SK-N-SH (cell line): ENCODE measurements at regions not wholly inside any gene's neighbourhood (a gene's known extent, or its start where the extent isn't known, plus 50 kb on each side); places are given as distances from the start of the nearest gene placed in this dataset.

Experiments used
- CTCF ChIA-PET: fragments of 300-600, 350-600 bp; formaldehyde crosslinking; extraction: SDS; loops from one replicate; lab custom pipeline; 2021; lab: Yijun Ruan, JAX
- POLR2A ChIA-PET: fragments of 350-600 bp; sonication (Branson Sonifier 250); formaldehyde crosslinking; extraction: SDS; loops from one replicate; lab custom pipeline; 2020; ENCODE audit warnings: antibody characterized with exemption, inconsistent platforms; lab: Yijun Ruan, JAX
- DNase-seq: peaks from one replicate; pipeline ENCODE4 v3.0.0; 2012
- H2AFZ ChIP-seq: fragments of 200-600 bp; sonication (generic); 2 replicates; pipeline ENCODE4 v1.8.1; 2016; ENCODE audit warnings: antibody characterized with exemption, mild to moderate bottlenecking, low read depth
- H3F3A ChIP-seq: fragments of 200-600 bp; sonication (generic); replicated peaks from 2 replicates; pipeline ENCODE3; 2016; ENCODE audit warnings: antibody characterized with exemption, mild to moderate bottlenecking; ENCODE audit not compliant: insufficient read depth
- H3K27ac ChIP-seq, 2 experiments: fragments of 200-500 bp in 1 of 2; fragments of 200-600 bp in 1 of 2; sonication (Bioruptor generic) in 1 of 2; sonication (generic), shearing (Covaris generic) in 1 of 2; 2 replicates each; pipeline versions ENCODE4 v1.5.1 to v1.6.1; 2014 to 2016; ENCODE audit warnings: low read depth in 2 of 2, inconsistent platforms in 1 of 2, low read length in 1 of 2, mild to moderate bottlenecking in 1 of 2, mixed read lengths in 1 of 2
- H3K27me3 ChIP-seq: fragments of 200-600 bp; sonication (generic), shearing (Covaris generic); 2 replicates; pipeline ENCODE4 v1.6.1; 2016; ENCODE audit warnings: mixed run types; ENCODE audit not compliant: insufficient read depth
- H3K36me3 ChIP-seq, 2 experiments: fragments of 200-500 bp in 1 of 2; fragments of 200-600 bp in 1 of 2; sonication (Bioruptor generic) in 1 of 2; sonication (generic) in 1 of 2; replicated peaks in 1 of 2; 2 replicates each; pipeline versions ENCODE3 to v1.5.1; 2014 to 2016; ENCODE audit warnings: low read length in 1 of 2, mild to moderate bottlenecking in 1 of 2; ENCODE audit not compliant: insufficient read depth in 2 of 2, control insufficient read depth in 1 of 2
- H3K4me1 ChIP-seq, 2 experiments: fragments of 200-500 bp in 1 of 2; fragments of 200-600 bp in 1 of 2; sonication (Bioruptor generic) in 1 of 2; sonication (generic), shearing (Covaris generic) in 1 of 2; 2 replicates each; pipeline versions ENCODE4 v1.5.1 to v1.6.1; 2014 to 2016; ENCODE audit warnings: low read depth in 1 of 2, low read length in 1 of 2, mixed run types in 1 of 2; ENCODE audit not compliant: insufficient read depth in 2 of 2, control insufficient read depth in 1 of 2
- H3K4me2 ChIP-seq: fragments of 200-600 bp; sonication (generic), shearing (Covaris generic); 2 replicates; pipeline ENCODE4 v1.6.1; 2017; ENCODE audit warnings: mixed run types
- H3K4me3 ChIP-seq, 2 experiments: fragments of 200-500 bp in 1 of 2; fragments of 200-600 bp in 1 of 2; sonication (Bioruptor generic) in 1 of 2; sonication (generic), shearing (Covaris generic) in 1 of 2; 2 replicates each; pipeline versions ENCODE4 v1.5.1 to v1.8.1; 2014 to 2016; ENCODE audit warnings: low read depth in 2 of 2, inconsistent platforms in 1 of 2, low read length in 1 of 2, mild to moderate bottlenecking in 1 of 2, mixed read lengths in 1 of 2, moderate library complexity in 1 of 2
- H3K79me2 ChIP-seq: fragments of 200-600 bp; sonication (generic); 2 replicates; pipeline ENCODE4 v1.8.1; 2017; ENCODE audit warnings: mild to moderate bottlenecking; ENCODE audit not compliant: insufficient read depth
- H3K9ac ChIP-seq: fragments of 200-600 bp; sonication (generic); 2 replicates; pipeline ENCODE4 v1.6.1; 2017; ENCODE audit warnings: mixed run types
- H3K9me2 ChIP-seq: fragments of 200-600 bp; sonication (generic); 2 replicates; pipeline ENCODE4 v1.6.1; 2017; ENCODE audit warnings: mixed run types
- H3K9me3 ChIP-seq: fragments of 200-600 bp; sonication (generic); 2 replicates; pipeline ENCODE4 v1.6.1; 2017; ENCODE audit warnings: mixed run types, mild to moderate bottlenecking, moderate library complexity
- H4K20me1 ChIP-seq: fragments of 200-600 bp; sonication (generic); 2 replicates; pipeline ENCODE4 v1.6.1; 2017; ENCODE audit warnings: mild to moderate bottlenecking, mixed run types; ENCODE audit not compliant: insufficient read depth
- CHD2 ChIP-seq: fragments of 150-350 bp; IDR thresholded peaks from 2 replicates; pipeline ENCODE4 v1.6.1; 2018; ENCODE audit warnings: low read length; ENCODE audit not compliant: partially characterized antibody
- ELF1 ChIP-seq: IDR thresholded peaks from 2 replicates; pipeline ENCODE4 v1.4.0; 2012
- EP300 ChIP-seq, 2 experiments: IDR thresholded peaks; 2 replicates each; pipeline versions ENCODE4 v1.4.0 to v1.6.1; 2012; ENCODE audit warnings: borderline replicate concordance in 1 of 2, low read depth in 1 of 2, low read length in 1 of 2
- EZH2phosphoT487 ChIP-seq: fragments of 200-600 bp; sonication (generic); IDR thresholded peaks from 2 replicates; pipeline ENCODE4 v1.6.1; 2017; ENCODE audit warnings: low read depth, mixed run types, mild to moderate bottlenecking, antibody characterized with exemption, moderate library complexity, borderline replicate concordance
- FOSL2 ChIP-seq: IDR thresholded peaks from 2 replicates; pipeline ENCODE4 v1.4.0; 2012; ENCODE audit warnings: low read depth, mild to moderate bottlenecking, moderate library complexity, borderline replicate concordance
- FOXJ3 ChIP-seq: sonication (generic); formaldehyde crosslinking; IDR thresholded peaks from 2 replicates; pipeline ENCODE4 v1.5.1; 2020; ENCODE audit warnings: mild to moderate bottlenecking, missing genetic modification reagents
- FOXM1 ChIP-seq: IDR thresholded peaks from 2 replicates; pipeline ENCODE4 v1.4.0; 2012; ENCODE audit warnings: low read depth, mild to moderate bottlenecking
- GABPA ChIP-seq: IDR thresholded peaks from 2 replicates; pipeline ENCODE4 v1.4.0; 2012; ENCODE audit warnings: low read depth, mild to moderate bottlenecking
- MEF2A ChIP-seq: IDR thresholded peaks from 2 replicates; pipeline ENCODE4 v1.4.0; 2012; ENCODE audit warnings: low read depth, borderline replicate concordance
- MXI1 ChIP-seq: IDR thresholded peaks from 2 replicates; pipeline ENCODE4 v1.6.1; 2012; ENCODE audit warnings: mild to moderate bottlenecking, low read depth, low read length, improper control_type of control experiment
- NFIC ChIP-seq: IDR thresholded peaks from 2 replicates; pipeline ENCODE4 v1.4.0; 2012; ENCODE audit warnings: borderline replicate concordance
- POLR2AphosphoS5 ChIP-seq: IDR thresholded peaks from 2 replicates; pipeline ENCODE4 v1.6.1; 2012; ENCODE audit warnings: low read depth, low read length
- RAD21 ChIP-seq: IDR thresholded peaks from 2 replicates; pipeline ENCODE4 v1.6.1; 2012; ENCODE audit warnings: mild to moderate bottlenecking, low read length
- RCOR1 ChIP-seq: fragments of 150-350 bp; IDR thresholded peaks from 2 replicates; pipeline ENCODE4 v1.6.1; 2017; ENCODE audit warnings: antibody characterized with exemption, low read length
- REST ChIP-seq: IDR thresholded peaks from 2 replicates; pipeline ENCODE4 v1.6.1; 2012; ENCODE audit warnings: mild to moderate bottlenecking, low read depth, low read length, moderate library complexity
- SIN3A ChIP-seq: IDR thresholded peaks from 2 replicates; pipeline ENCODE4 v1.6.1; 2012; ENCODE audit warnings: low read depth, mild to moderate bottlenecking, low read length, moderate library complexity, borderline replicate concordance
- SMC3 ChIP-seq: IDR thresholded peaks from 2 replicates; pipeline ENCODE4 v1.6.1; 2012; ENCODE audit warnings: low read depth, low read length, improper control_type of control experiment
- TCF12 ChIP-seq: IDR thresholded peaks from 2 replicates; pipeline ENCODE4 v1.4.0; 2012
- TEAD4 ChIP-seq: IDR thresholded peaks from 2 replicates; pipeline ENCODE4 v1.4.0; 2012; ENCODE audit warnings: mild to moderate bottlenecking, borderline replicate concordance; ENCODE audit not compliant: insufficient read depth
- USF2 ChIP-seq: fragments of 150-350 bp; IDR thresholded peaks from 2 replicates; pipeline ENCODE4 v1.6.1; 2017; ENCODE audit warnings: antibody characterized with exemption, low read length, low read depth, borderline replicate concordance
- YY1 ChIP-seq: IDR thresholded peaks from 2 replicates; pipeline ENCODE4 v1.4.0; 2012; ENCODE audit warnings: low read depth, mild to moderate bottlenecking
- WGBS: methylation state at CpG from one replicate; pipeline ENCODE4 v1.1.6; 2017; ENCODE audit warnings: low lambda C conversion rate; 5-methylcytosine and 5-hydroxymethylcytosine counted together
- TF ChIP-seq, protein P1 (sequence below): IDR thresholded peaks from 2 replicates; pipeline ENCODE4 v1.4.0; 2012; ENCODE audit warnings: low read depth

DNA sequence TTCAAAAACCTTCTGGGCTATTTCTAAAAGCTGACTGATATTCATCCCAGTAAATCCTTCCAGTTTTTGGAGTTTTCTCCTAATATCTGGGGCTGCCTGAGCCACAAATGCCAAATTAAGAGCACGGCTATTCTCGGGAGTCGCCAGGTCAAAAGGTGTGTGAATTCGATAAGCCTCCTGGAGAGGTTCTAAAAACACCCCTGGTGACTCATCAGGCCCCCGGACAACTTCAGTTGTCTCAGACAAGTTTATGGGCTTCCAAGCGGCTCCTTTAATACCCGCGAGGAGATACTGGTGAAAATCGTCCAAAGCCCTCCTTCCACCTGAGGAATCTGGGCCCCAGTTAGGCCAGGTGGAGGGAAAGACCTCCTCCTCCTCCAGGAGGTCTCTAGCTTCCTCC, 677.1 kb downstream of the TMEM121 start:
- no peaks in the 10 kb centered on the region for H3K9me3 ChIP-seq
- H3K9ac ChIP-seq = no peak overlapping the region
- H2AFZ ChIP-seq = no peak overlapping the region
- no peak overlapping the region for H3K27ac ChIP-seq
- no peaks in the 10 kb centered on the region for H3K4me1 ChIP-seq
- POLR2A ChIA-PET = no interaction called here
- H4K20me1 ChIP-seq = no peaks in the 10 kb centered on the region
- no peaks in the 10 kb centered on the region for H3K36me3 ChIP-seq
- no peak overlapping the region for H3K4me3 ChIP-seq
- no peaks in the 10 kb centered on the region for H3K79me2 ChIP-seq
- H3F3A ChIP-seq = no peaks in the 10 kb centered on the region
- no peak for DNase-seq
- no peaks in the 10 kb centered on the region for H3K9me2 ChIP-seq
- no peak overlapping the region for H3K4me2 ChIP-seq
- CTCF ChIA-PET = no interaction called here
- 32% methylated on average over 8 of the region's 9 CpGs for WGBS
- H3K27me3 ChIP-seq = peaks cover 71% of the 10 kb centered on the region
- no peak for TF ChIP-seq RAD21
- TF ChIP-seq, protein P1, sequence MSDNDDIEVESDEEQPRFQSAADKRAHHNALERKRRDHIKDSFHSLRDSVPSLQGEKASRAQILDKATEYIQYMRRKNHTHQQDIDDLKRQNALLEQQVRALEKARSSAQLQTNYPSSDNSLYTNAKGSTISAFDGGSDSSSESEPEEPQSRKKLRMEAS = no peak
- no peak for TF ChIP-seq ELF1
- no peak for TF ChIP-seq REST
- TF ChIP-seq TEAD4 = no peak
- TF ChIP-seq NFIC = no peak
- TF ChIP-seq USF2 = no peak
- TF ChIP-seq SIN3A = no peak
- TF ChIP-seq MEF2A = no peak
- TF ChIP-seq FOXM1 = no peak
- no peak for TF ChIP-seq EZH2phosphoT487
- no peak for TF ChIP-seq FOSL2
- TF ChIP-seq FOXJ3 (CRISPR knock-in tag) = no peak
- TF ChIP-seq SMC3 = no peak
- TF ChIP-seq TCF12 = no peak
- no peak for TF ChIP-seq GABPA

DNA sequence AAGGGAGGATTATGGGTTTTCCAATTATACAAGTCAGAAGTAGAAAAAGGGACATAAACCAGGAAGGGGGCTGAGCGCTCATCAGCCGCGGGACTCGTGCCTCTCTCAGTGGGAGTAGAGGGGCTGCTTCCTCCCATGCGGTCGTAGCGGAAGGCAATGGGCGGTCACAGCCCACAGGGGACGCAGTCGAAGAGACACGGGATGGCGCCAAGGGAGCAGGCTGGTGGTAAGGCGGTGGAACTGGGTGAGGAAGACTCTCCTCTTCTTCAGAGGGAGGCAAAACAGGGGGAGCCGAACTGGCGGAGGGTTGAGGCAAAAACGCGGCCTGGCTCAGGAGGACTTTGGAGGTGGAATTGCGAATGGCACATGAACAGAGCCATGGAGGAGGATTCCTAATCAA, 677.7 kb downstream of the TMEM121 start:
- Histone ChIP-seq H4K20me1 (no peaks in the 10 kb centered on the region), H3K4me1 (no peaks in the 10 kb centered on the region), H3K9me3 (no peaks in the 10 kb centered on the region), H3K9ac (no peak overlapping the region), H3K4me3 (no peak overlapping the region), H2AFZ (no peak overlapping the region), H3K4me2 (no peak overlapping the region), H3K79me2 (no peaks in the 10 kb centered on the region), H3F3A (no peaks in the 10 kb centered on the region), H3K27ac (no peak overlapping the region), H3K27me3 (peaks cover 68% of the 10 kb centered on the region), H3K9me2 (no peaks in the 10 kb centered on the region), H3K36me3 (no peaks in the 10 kb centered on the region)
- 23% methylated on average over 18 of the region's 18 CpGs for WGBS
- CTCF ChIA-PET = no interaction called here
- POLR2A ChIA-PET = no interaction called here
- no peak for DNase-seq
- TF ChIP-seq EP300 (IDR thresholded peaks at IDR 0.05; ENCODE audit: borderline replicate concordance in 1 of 2, low read depth in 1 of 2, low read length in 1 of 2) = no peak
- no peak for TF ChIP-seq MEF2A
- no peak for TF ChIP-seq YY1
- no peak for TF ChIP-seq FOXJ3 (CRISPR knock-in tag)
- TF ChIP-seq, protein P1 = no peak
- TF ChIP-seq POLR2AphosphoS5 = no peak
- no peak for TF ChIP-seq RCOR1
- TF ChIP-seq USF2 = no peak
- TF ChIP-seq MXI1 = no peak
- no peak for TF ChIP-seq CHD2
- TF ChIP-seq RAD21 = no peak
- no peak for TF ChIP-seq FOSL2
- no peak for TF ChIP-seq TCF12
